ENCODE measurements at regions not wholly inside any gene's neighbourhood (a gene's known extent, or its start where the extent isn't known, plus 50 kb on each side); places are given as distances from the start of the nearest gene placed in this dataset.

GRCh38 chr14:56057071-56057741, 61.0 kb upstream of the PELI2 start:
- TF ChIP-seq ZNF462 (CRISPR knock-in tag; IDR thresholded peaks at IDR 0.05) (no peak), REST (IDR thresholded peaks at IDR 0.05; ENCODE audit: unreplicated experiment) (no peak)

Data from GM23338 (cell line).